T-helper 22 cell (primary cell): ENCODE measurements at regions not wholly inside any gene's neighbourhood (a gene's known extent, or its start where the extent isn't known, plus 50 kb on each side); places are given as distances from the start of the nearest gene placed in this dataset.

Source experiments
- DNase-seq: peaks from one replicate; pipeline ENCODE4 v3.0.0-alpha.2; 2020; ENCODE audit warnings: low read depth

DNA sequence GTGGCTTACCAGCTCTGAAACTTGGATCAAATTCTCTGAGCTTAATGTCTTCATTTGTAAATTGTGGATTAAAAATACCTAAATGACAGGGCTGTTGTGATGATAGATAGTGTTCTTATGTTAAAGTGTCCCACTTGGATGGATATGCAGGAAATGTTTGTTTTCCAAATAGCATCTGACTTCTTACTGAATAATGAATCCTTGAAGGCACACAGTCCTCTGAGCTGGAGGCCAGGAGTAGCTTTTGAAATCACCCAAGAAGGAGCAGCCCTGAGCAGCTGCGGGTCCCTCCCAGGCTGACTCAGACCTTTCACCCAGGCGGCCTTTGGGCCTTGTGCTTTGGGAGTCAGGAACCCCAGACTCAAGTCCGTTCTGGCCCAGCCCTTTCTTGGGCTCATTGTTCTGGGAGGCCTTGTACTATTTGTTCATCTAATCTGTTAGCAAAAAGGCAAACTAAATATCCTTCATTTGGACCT lies 173.0 kb upstream of the GATA6 start:
- DNase-seq: no peak

DNA sequence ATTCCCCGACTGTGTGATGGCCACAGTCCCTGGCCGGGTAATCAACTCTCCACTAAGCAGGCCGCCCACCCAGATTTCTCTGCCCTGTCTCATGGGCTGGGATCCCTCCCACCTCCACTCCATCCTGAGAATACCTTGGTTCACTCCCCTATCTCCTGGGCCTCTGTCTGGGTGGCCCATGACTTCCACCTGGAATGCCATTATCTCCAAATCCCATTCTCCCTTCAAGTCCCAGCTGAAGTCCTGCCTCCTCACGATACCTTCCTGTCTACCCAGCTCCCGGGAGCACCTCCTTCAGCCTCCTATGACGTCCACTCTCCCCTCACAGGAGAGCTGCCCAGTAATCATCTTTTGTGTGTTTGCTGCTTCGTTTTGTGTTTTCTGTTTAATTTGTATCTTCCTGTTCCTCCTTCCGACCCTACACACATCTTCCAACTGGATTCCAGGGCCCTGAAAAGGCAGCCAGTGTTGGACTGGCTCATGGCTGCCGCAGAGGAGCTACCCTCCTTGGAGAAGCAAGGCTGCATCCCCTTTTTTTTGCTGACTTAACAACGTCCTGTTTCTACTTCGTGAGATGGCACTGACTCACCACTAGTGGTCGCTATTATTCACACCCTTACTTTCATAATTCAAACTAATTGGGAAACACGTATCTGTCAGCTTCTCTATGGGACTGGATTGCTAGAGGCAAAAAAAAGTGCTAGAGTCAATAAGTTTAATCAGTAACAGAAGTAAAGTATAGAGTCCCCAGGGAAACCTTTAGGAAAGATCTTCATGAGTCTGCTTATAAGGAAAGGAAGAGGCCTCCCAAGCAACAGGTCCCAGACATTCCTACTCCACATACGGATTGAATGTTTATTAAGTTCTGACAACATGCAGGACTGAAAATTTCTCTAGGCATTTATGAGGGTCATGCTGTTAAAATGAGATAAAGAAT lies 171.9 kb upstream of the GATA6 start:
- no peak for DNase-seq

DNA sequence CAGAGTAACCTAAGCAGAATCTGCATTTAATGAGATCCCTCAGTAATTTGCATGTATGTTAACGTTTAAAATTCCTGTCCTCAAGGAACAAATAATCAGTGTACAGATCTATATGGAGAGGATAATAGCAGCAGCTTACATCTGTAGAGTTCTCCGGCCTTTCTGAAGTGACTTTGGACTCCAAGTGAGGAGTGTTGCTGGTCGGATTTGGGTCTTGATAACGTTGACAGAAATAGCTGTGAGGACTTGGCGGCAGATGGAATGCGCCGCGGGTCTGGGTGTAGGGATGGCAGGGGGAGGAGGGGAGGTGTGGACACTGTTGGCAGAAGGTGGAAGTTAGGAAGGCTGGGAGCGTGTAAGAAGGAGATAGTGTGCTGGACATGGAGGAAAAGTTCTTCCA lies 170.9 kb upstream of the GATA6 start:
- DNase-seq: no peak

DNA sequence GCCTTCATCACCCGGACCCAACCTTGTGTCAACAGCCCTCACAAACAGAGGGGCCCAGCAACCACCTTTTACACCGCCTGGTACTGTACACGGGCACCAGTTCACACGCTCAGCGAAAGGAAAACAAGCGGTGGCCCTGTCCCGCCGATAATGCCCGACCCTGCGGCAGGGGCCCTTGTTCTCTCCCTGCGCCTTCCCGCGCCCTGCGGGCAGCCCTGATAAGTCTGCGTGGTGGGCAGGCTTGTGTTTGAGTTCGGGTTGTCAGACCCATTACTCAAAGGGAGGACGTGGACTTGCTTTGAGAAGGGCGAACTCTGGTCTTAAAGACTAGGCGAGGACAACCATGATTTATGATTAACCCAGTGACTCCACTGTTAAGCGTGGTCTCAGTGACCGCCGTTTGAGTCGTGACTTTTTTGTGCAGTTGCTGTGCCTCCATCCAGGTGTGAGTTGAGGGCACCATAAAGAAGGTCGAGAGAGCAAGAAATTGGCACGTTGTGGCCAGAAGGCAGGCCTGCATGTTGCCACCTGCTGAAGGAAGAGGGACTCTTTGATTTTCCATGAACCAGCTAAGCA lies 167.4 kb upstream of the GATA6 start:
- DNase-seq: no peak

DNA sequence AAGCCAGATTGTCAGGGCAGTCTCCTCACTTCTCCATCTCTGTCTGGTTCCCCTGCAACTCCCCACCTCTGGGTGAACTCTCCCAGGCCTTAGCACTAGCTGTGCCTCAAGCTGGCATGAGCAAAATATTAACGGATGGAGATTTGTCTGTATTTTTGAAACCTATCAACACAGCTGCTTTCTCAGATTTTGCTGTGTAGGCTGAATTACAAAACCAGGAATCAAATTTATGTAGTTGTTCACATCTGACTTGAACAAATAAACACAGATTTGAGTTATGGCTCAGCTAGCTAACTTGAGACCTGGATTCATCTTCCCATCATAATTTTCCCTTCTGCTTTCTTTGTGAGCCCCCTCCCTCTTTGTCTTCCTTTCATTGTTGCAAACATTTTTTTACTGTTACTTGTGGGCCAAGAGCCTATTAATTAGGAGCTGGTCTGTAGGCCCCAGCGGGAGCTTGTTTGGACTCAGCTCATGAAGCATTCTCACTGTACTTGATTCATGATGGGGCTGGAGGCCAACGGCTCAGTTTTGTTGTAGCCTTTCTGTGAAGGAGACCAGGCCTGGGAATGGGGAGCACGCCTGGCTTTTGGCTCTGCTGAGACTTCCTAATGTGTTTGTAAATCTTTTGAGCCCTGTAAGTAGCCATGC lies 164.1 kb upstream of the GATA6 start:
- no peak for DNase-seq

DNA sequence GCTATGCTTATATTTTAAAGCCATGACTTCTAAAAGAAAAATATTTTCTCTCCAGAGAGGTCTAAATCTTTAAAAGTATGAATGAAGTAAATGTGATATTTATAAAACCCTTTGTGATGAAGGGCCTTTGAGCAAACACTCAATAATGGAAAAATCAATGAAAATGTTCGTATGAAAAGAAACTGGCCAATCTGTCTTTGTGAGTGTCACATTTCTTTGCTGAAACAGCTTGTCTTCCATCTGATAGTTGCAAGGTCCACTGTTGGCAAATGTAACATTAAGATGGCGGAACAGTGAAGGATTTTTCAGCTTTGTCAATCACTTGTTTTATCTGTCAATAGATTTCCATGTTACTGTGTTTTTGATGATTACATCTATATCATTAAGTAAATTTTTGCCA lies 162.9 kb upstream of the GATA6 start:
- no peak for DNase-seq

DNA sequence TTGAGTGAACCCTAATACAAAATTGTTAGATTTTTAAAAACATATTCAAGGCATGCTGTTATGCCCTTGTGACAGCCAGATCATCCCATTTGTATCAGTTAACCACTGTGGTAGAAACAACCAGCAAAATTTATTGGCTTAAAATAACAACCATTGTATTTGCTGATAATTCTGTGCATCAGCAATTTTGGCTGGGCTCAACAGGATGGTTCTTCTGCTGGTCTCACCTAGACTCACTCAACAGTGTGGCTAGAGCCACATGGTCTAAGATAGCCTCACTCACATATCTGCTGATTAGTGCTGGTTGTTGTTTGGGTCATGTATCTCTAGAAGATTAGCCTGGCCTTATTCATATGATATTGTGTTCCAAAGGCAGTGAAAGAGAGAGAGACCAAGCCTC lies 160.1 kb upstream of the GATA6 start:
- DNase-seq: no peak

DNA sequence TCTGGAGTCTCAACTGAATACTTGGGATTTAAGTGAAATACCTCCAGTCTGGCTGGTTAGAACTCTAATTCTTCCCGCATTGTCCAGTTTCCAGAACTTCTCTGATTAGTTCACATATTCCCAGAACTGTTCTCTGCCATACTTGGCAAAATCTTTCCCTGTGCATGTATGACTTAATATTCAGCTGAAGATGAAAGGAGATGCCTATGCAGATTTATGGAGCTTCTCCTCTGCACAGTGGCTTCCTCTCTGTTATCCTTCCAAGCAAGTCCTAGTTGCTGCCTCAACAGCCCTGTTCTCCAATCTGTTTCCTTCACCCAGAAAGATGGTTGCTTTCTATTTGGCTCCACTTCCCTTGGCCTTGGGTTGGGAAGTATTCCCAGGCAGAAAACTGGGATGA lies 155.4 kb upstream of the GATA6 start:
- no peak for DNase-seq

DNA sequence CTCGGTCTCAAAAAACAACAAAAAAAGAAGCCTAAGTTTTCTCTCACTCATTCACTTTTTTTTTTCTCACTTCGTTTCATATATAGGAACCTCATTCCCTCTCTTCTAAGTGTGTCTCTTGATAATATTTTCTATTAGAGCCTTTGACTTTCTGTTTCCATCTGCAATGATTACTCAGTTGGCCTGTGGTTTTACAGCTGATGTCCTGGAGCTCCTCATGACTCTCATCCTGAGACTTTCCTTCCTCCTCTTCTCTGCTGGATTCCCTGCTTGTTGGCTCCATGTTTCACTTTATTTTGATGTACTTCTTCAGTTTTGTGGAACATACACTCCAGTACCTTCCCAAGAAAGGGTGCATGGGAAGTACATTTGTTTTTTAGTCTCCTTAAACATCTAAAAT lies 154.2 kb upstream of the GATA6 start:
- DNase-seq: no peak

DNA sequence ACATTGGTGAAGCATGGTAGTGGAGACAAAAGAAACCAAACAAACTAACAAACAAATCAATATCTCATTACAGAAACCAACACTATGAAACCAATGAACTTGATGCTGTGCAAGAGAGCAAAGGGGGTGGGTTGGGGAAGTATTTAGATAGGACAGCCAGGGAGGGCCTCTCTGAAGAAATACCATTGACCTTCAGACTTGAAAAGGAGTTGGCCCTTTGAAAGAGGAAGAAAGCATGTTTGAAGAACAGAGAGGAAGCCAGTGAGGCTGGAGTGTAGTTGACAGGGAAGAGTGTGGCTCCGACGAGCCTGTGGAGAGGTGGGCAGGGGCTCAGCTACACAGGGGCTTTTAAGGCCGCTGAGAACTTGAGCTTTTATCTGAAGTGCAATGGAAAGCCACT lies 151.0 kb upstream of the GATA6 start:
- DNase-seq: no peak

DNA sequence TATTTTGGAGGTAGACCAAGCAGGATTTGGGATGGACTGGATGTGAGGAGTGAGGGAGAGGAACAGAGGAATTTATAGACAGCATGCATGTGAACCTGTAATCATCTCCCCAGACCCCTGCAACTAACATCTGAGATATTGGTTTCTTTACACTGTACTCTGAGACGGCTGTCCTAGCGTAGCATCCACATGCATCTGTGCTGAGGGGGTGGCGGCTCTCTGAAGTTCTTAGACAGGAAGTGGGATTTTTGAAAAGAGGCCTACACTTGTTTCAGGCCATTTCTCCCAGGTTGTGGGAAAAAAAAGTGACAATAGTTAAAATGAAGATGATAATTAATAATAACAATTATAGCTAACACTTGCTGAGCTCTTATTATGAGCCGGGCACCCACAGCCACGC lies 150.2 kb upstream of the GATA6 start:
- no peak for DNase-seq

DNA sequence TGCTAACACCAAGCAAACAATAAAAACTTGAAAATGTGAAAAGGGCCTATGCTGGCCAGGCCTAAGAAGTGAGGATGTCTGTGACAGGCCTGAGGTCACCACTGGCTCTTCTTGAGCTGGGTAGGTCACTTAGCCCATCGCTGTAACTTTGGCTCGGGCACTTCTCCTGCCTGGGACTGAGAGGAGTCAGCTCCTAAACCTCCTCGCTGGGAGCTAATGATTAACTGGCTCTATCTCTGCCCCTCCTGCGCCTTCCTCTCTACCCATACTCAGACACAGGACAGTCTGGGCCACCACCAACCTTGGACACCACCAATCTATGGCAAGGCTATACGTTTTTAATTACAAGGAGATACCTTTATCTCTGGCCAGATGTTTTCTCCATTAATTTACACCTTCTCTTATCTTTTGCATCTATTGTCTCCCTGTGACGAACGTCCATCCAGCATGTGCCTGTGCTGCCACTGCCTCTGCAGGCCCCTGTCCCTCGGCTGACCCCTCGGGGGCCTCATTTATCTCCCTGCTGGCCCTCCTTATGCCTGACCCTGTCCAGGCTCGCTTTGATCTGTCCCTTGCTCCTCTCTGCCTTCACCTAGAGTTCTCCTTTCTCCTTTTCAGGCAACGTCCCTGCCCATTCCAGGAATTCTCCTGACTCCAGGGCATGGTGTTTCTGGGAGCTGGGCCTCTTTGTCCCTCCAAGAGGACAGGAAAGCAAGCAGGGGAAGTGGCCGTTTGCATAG lies 149.1 kb upstream of the GATA6 start:
- DNase-seq: no peak

DNA sequence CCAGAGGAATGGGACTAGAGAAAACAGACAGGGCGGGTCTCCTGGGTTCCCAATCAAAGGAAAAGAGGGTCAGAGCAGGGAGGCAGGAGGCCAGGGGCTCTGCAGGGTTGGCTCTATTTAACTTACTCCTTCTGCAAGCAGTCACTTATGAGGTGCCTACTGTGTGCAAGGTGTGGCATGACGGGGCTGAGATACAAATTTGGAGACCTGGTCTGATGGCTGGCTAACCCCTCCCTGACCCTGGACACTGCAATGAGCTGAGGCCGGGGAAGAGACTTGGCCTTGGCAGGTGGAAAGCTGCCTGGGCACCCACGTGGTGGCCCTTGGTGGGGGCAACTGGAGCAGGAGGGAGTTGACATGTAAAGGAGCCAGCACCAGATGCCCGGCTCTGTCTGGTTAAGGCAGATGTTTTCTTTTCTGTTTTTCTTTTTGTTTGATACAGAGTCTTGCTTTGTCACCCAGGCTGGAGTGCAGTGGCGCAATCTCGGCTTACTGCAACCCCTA lies 148.5 kb upstream of the GATA6 start:
- DNase-seq: no peak

DNA sequence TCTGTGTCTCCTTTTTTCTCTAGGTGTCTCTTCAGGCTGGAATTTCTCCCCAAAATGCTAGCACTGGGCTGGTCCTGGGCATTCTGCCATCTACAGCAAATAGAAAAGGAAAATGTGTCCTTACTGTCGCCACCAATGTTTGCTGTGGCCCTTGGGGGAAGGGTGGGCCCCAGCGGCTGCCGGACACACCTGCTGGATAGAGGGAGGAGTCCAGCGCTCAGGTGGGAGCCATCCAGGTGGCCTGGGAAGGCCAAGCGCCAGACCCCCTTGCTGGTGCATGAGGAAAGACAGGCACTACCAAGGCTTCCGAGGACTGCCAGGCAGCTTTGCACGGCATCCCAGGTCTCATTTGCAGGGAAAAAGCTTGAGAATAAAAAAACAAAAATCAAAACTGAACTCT lies 147.7 kb upstream of the GATA6 start:
- DNase-seq: no peak

DNA sequence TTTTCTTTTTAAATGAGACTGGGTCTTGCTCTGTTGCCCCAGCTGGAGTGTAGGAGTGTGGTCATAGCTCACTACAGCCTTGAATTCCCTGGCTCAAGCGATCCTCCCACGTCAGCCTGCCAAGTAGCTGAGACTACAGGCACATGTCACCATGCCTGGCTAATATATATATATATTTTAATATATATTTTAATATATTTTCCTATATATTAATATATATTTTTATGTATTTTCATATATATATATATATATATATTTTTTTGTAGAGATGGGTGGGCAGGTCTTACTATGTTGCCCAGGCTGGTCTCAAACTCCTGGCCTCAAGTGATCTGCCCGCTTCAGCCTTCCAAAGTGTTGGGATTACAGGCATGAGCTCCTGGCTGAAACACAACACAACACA lies 144.5 kb upstream of the GATA6 start:
- no peak for DNase-seq

DNA sequence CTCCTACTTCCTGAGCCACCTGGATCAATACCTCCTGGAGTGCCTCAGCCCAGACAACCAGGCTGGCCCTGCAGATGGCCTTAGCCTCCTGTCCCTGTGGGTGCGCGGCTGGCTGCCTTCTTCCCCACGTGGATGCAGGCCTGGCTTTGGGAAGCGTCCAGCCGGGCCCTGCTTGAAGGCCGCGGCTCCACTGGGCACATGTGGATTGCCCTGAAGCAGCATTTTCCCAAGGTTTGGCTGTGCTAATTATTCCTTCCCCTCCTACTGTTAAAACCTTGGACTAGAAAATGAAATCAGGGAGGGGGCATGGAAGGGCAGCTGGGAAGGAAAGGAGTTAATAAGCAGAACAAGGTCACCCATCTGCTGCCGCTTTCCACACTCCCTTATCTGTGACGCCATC lies 143.0 kb upstream of the GATA6 start:
- no peak for DNase-seq

DNA sequence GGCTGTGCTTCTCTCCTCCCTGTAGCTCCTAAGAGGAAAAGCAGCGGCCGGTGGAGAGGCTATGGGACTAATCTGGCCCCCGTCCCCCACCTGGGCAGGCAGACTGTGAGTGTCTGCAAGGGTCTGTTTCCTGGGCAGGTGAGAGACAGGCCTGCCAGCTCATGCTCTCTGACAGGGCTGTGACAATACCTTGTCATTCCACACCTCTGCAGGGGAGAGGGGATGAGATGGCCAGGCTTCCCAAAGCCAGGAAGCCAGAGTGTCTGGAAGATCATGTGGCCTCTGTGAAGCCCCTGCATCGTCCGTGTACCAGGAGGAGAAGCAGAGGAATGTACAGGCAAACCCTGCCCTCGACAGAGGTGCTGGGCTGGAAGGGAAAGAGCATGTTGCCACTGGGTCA lies 142.5 kb upstream of the GATA6 start:
- no peak for DNase-seq

DNA sequence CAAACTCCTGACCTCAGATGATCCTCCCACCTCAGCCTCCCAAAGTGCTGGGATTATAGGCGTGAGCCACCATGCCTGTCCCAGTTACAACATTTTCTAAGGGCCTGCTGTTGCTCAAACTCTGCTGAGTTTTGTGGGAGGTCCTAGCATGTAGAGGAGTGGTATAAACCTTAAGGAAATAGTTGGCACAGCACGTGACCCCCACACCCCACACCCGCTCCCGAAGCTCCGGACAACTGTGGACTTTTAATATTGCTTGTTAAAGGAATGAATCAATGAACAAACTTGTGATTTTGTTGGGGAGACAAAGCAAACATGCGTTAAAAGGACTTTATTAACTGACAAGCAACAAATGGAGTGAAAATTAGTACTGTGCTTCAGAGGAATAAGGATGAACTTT lies 137.8 kb upstream of the GATA6 start:
- no peak for DNase-seq

DNA sequence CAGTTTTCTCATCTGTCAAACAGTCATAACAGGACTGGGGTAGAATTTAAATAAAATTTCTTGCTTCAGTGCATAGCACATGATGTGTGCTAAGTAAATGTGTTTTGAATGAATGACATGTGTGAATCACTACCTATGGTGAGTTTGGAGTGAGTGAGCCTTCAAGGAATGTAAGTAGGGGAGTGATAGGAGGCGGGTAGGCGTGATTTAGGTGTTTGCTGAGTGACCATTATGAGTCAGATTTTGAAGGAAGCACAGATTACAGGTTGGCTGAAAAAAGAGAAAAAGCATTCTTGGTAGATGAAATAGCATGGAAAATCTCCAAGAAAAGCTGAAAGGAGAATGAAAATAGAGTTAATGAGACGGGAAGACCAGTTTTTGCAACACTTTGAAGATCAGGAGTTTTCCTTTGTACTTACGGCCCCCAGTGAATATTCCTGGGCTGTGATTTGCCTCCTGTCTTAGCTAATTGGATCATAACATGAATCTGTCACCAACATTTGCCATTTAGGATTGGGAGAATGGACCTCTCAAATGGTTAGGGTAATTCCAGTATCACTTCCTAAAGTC lies 136.9 kb upstream of the GATA6 start:
- no peak for DNase-seq

DNA sequence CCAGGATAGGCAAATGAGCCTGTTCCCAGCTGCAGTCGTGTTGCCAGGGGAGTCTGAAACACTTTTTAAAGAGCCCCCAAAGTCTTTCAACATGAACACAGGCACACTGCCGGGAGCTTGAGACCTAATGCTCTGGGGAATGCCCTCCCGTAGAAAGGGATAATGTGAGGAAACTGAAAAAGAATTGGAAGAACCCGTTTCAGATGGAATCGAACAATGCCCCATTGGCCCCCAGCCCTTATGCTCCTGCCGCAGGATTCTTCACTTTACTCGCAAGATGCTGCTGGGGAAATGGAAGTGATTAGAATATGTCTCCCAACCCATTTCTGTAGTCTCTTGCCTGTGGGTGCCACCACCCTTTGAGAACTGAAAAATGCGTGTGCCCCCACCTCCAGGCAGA lies 136.3 kb upstream of the GATA6 start:
- no peak for DNase-seq

DNA sequence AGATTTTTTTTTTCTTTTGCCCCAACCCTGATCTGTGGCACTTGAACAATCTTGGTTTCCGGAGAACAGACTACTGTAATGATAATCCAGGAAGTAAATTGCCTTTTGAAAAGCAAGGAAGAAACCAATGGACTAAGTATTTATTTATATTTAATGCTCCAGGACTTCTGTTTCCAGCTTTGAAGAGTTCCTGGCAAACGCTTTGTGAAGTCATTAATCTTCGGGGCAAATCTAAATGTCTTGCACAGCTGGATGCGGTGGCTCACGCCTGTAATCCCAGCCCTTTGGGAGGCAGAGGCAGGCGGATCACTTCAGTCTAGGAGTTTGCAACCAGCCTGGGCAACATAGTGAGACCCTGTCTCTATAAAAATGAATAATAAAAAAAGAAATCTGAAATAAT lies 135.1 kb upstream of the GATA6 start:
- DNase-seq: no peak

DNA sequence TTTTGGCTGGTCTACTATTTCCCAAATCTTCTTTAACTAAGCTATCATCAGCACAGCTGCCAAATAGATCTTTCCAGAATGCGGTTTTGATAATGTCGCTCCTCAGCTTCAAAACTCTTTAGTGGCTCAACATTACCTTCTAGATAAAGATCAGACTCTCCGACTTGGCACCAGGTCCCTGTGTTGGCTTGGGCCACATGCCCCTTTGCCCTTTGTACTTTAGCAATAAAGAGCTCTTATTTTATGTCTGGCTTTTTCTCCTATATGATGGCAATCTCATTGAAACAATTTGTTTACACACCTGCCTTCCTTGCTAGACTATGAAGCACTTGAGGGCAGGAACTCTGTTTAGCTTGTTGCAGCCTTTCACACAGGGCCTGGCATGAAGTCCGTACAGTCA lies 128.9 kb upstream of the GATA6 start:
- no peak for DNase-seq
